Calu3 (cell line): ENCODE measurements at regions not wholly inside any gene's neighbourhood (a gene's known extent, or its start where the extent isn't known, plus 50 kb on each side); places are given as distances from the start of the nearest gene placed in this dataset.

Experiments
- BruUV-seq: library from RNA; stranded (reverse); fragments of 400-500 nt; replicated peaks from 2 replicates; lab custom pipeline; 2021; lab: Mats Ljungman, UMichigan
- CTCF ChIA-PET: fragments of 300-600 bp; sonication (Branson Sonifier 250); formaldehyde crosslinking; loops from one replicate; lab custom pipeline; 2022; ENCODE audit warnings: antibody characterized with exemption; lab: Charles Lee
- DNase-seq: peaks from one replicate; pipeline ENCODE4 v3.0.0; 2022
- H3K27ac Mint-ChIP-seq: one replicate; pipeline ENCODE4 v1.8.0; 2022; ENCODE audit warnings: mixed read lengths; ENCODE audit not compliant: unreplicated experiment
- H3K27me3 Mint-ChIP-seq: one replicate; pipeline ENCODE4 v1.8.0; 2022; ENCODE audit warnings: mixed read lengths; ENCODE audit not compliant: unreplicated experiment
- H3K36me3 Mint-ChIP-seq: one replicate; pipeline ENCODE4 v1.8.0; 2022; ENCODE audit warnings: mild to moderate bottlenecking, moderate library complexity, mixed read lengths; ENCODE audit not compliant: insufficient read depth, unreplicated experiment
- H3K4me1 Mint-ChIP-seq: one replicate; pipeline ENCODE4 v1.8.0; 2022; ENCODE audit warnings: mild to moderate bottlenecking, low read depth, mixed read lengths; ENCODE audit not compliant: unreplicated experiment
- H3K4me3 Mint-ChIP-seq: one replicate; pipeline ENCODE4 v1.8.0; 2022; ENCODE audit warnings: mild to moderate bottlenecking, low read depth, moderate library complexity, mixed read lengths; ENCODE audit not compliant: unreplicated experiment
- H3K9me3 Mint-ChIP-seq: one replicate; pipeline ENCODE4 v1.8.0; 2022; ENCODE audit warnings: low read depth, mixed read lengths; ENCODE audit not compliant: unreplicated experiment
- intact Hi-C: fragments of 100-400 bp; cut with micrococcal nuclease; formaldehyde crosslinking; loops from one replicate; pipeline ENCODE4 v1.10.0; 2022; ENCODE audit not compliant: unreplicated experiment
- TF ChIP-seq, protein P1 (sequence below): fragments of 200-600 bp; IDR thresholded peaks from one replicate; pipeline ENCODE4 v1.8.0; 2022; ENCODE audit warnings: antibody characterized with exemption; ENCODE audit not compliant: unreplicated experiment

DNA sequence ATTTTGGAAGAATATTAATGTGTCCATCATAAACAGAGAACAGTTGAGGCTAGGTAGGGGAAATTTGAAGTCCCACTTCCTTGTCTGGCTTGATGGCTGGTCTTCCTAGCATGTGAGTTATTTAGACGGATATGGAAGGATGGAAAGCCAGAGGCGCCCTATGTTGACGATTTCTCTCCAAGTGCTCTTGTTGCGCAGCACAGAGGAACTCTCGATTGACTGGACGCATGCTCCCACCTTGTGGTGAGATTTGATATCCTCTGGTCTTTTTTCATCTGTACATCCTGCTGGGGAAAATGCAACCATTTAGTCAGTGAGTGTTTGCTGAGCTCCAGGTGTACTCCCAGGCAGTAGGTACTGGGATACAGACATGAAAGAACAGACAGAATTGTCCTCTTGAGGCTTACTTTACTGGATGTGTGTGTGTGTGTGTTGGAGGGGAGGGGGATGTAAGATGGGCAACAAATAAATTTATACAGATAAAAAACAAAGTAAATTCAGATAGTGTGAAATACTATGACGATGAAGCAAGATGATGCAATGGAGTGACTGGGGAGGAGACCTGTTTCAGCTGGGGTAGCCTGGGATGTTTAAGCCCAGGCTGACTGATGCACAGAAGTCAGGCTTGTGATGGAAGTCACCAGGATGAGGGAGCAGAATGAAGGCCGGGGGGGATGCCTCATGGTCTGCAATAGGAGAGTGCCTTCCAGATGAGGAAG, 137.2 kb downstream of the TRIM43 start:
- peak overlapping the region; percentile 3 for H3K27ac Mint-ChIP-seq
- DNase-seq: peak; percentile 78
- no peaks in the 10 kb centered on the region for H3K9me3 Mint-ChIP-seq
- TF ChIP-seq, protein P1, sequence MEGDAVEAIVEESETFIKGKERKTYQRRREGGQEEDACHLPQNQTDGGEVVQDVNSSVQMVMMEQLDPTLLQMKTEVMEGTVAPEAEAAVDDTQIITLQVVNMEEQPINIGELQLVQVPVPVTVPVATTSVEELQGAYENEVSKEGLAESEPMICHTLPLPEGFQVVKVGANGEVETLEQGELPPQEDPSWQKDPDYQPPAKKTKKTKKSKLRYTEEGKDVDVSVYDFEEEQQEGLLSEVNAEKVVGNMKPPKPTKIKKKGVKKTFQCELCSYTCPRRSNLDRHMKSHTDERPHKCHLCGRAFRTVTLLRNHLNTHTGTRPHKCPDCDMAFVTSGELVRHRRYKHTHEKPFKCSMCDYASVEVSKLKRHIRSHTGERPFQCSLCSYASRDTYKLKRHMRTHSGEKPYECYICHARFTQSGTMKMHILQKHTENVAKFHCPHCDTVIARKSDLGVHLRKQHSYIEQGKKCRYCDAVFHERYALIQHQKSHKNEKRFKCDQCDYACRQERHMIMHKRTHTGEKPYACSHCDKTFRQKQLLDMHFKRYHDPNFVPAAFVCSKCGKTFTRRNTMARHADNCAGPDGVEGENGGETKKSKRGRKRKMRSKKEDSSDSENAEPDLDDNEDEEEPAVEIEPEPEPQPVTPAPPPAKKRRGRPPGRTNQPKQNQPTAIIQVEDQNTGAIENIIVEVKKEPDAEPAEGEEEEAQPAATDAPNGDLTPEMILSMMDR: peak; percentile 50
- H3K27me3 Mint-ChIP-seq: peaks cover 31% of the 10 kb centered on the region
- no peaks in the 10 kb centered on the region for H3K36me3 Mint-ChIP-seq
- H3K4me3 Mint-ChIP-seq: no peak overlapping the region
- CTCF ChIA-PET: interaction anchor here (0.8 kb wide), 1 partner anchor 160 kb away, joined by 5 read pairs; no protein-coding TSS in a partner anchor
- H3K4me1 Mint-ChIP-seq: peaks cover 8% of the 10 kb centered on the region
- intact Hi-C loops: loop anchor here (1.0 to 10.0 kb wide), 5 partner anchors 162 to 498 kb away; no protein-coding TSS in a partner anchor
- BruUV-seq: no TSS peak

DNA sequence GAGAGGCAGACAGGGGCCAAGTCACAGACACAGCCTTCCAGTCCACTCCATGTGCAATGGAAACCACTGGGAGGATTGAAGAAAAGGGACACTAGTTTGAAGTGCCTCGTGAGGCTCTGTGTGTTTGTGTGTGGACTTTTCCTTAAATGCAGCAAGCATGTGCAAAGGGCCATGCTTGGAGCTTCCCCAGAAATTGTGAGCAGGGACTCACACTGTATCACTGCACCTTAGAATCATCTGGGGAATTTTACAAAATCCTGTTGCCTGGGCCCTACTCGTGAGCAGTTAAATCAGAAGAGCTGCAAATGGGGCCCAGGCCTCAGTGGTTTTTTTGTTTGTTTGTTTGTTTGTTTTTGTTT, 137.8 kb downstream of the TRIM43 start:
- Mint-ChIP-seq H3K36me3 (no peaks in the 10 kb centered on the region), H3K27me3 (peaks cover 36% of the 10 kb centered on the region), H3K9me3 (no peaks in the 10 kb centered on the region), H3K4me1 (peaks cover 8% of the 10 kb centered on the region), H3K27ac (no peak overlapping the region), H3K4me3 (no peak overlapping the region)
- no peak for DNase-seq
- TF ChIP-seq, protein P1: no peak
- no TSS peak for BruUV-seq
- intact Hi-C loops: loop anchor here (1.0 to 10.0 kb wide), 5 partner anchors 162 to 499 kb away; no protein-coding TSS in a partner anchor
- CTCF ChIA-PET: interaction anchor here (0.8 kb wide), 1 partner anchor 161 kb away, joined by 5 read pairs; no protein-coding TSS in a partner anchor

DNA sequence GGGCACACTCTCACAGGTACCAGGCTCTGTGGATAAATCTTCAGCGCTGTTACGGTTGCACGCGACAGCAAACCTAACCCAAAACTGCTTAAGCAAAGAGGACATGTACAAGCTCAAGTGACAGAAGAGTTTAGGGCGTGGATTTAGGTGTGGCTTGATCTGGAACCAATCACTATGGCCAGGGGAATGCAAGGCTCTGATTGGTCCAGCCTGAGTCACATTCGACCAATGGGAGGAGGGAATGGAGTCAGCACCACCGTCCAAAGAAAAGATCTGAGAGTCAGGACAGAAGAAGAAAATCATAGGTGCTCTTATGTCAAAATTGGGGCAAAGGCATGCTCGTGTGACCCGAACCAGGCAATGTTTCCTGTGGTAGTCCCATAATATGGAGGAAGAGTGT, 139.0 kb downstream of the TRIM43 start:
- Mint-ChIP-seq H3K4me1 (peaks cover 8% of the 10 kb centered on the region), H3K9me3 (no peaks in the 10 kb centered on the region), H3K4me3 (no peak overlapping the region), H3K36me3 (no peaks in the 10 kb centered on the region), H3K27ac (no peak overlapping the region), H3K27me3 (peaks cover 40% of the 10 kb centered on the region)
- TF ChIP-seq, protein P1: no peak
- DNase-seq: no peak
- intact Hi-C loops: no loop called here
- CTCF ChIA-PET: no interaction called here
- no TSS peak for BruUV-seq

DNA sequence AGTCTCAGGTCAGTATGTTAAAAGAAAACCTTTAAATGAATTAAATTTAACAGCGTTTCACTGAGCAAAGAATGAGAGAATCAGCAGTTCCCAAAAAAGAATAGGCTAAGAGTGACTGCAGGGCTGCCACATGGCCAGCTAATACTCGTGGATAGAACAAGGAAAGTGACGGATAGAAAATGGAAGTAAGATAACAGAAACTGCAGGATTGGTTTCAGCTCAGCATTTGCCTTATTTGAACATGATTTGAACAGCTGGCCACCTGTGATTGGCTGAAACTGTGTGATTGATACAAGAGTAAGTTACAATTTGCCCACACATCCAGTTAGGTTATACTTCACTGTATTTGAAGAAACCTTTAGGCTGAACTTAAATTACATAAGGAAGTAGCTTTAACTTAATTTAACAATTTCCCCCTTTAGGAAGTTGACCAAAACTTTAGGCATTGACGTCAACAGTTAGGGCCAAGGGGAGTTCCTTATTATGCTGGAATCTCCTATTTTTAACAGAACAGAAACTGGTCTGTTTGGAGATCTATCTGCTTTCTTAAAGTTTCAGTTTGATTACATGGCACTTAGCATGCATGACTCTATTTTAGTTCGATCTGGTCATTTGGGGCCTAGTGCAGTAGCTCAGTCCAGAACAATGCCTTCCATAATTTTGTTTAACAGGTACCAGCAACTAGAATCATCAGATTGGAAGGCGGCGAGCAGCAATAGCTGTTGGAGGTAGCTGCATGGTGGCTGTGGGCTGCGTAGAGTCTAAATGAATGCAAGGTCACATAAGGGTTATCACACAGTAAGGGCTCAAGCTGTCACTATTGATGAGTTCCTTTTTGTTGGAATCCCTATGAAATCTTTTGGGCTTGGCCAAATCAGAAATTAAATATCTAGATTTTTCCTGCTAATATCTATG, 143.4 kb downstream of the TRIM43 start:
- H3K4me1 Mint-ChIP-seq: no peaks in the 10 kb centered on the region

More for the DNA sequence above, 143.4 kb downstream of the TRIM43 start:
- no peaks in the 10 kb centered on the region for H3K36me3 Mint-ChIP-seq
- intact Hi-C loops: no loop called here
- no peak for DNase-seq
- BruUV-seq: no TSS peak
- peaks cover 40% of the 10 kb centered on the region for H3K27me3 Mint-ChIP-seq
- no peaks in the 10 kb centered on the region for H3K9me3 Mint-ChIP-seq
- no peak overlapping the region for H3K4me3 Mint-ChIP-seq
- H3K27ac Mint-ChIP-seq: no peak overlapping the region
- CTCF ChIA-PET: no interaction called here
- TF ChIP-seq, protein P1: no peak
